K562 (cell line): ENCODE measurements at regions not wholly inside any gene's neighbourhood (a gene's known extent, or its start where the extent isn't known, plus 50 kb on each side); places are given as distances from the start of the nearest gene placed in this dataset.
"Not testable (repeated sequence)": the region's sequence is repeated elsewhere in the genome, so short reads cannot be mapped to it uniquely, and the experiment has no call there.

Experiments used
- CBX2 ChIP-seq: fragments of 200-600 bp; sonication (generic); IDR thresholded peaks from one replicate; pipeline ENCODE4 v1.6.1; 2012; ENCODE audit warnings: mild to moderate bottlenecking, low read length, inconsistent platforms; ENCODE audit not compliant: insufficient read depth, poor library complexity, severe bottlenecking
- CREM ChIP-seq: IDR thresholded peaks from 2 replicates; pipeline ENCODE4 v1.6.1; 2014; ENCODE audit warnings: antibody characterized with exemption, low read depth
- LCOR ChIP-seq: sonication (generic); formaldehyde crosslinking; IDR thresholded peaks from 2 replicates; pipeline ENCODE4 v1.8.0; 2022; ENCODE audit warnings: mild to moderate bottlenecking, missing genetic modification reagents
- MED1 ChIP-seq: sonication (generic); formaldehyde crosslinking; IDR thresholded peaks from 2 replicates; pipeline ENCODE4 v1.8.1; 2023; ENCODE audit warnings: missing genetic modification reagents, borderline replicate concordance
- NR2C2 ChIP-seq, 2 experiments: fragments of 200-800 bp in 1 of 2; sonication (Bioruptor generic) in 1 of 2; sonication (generic) in 1 of 2; formaldehyde crosslinking in 1 of 2; IDR thresholded peaks; 2 replicates each; pipeline versions ENCODE4 v1.6.1 to v1.8.0; 2016 to 2022; ENCODE audit warnings: mild to moderate bottlenecking in 1 of 2, missing compliant biosample characterization in 1 of 2, missing genetic modification characterization in 1 of 2, missing genetic modification reagents in 1 of 2
- PHF21A ChIP-seq: fragments of 450-650 bp; IDR thresholded peaks from 2 replicates; pipeline ENCODE4 v1.6.1; 2017; ENCODE audit warnings: low read depth, borderline replicate concordance
- TF ChIP-seq, protein P1 (sequence below): sonication (generic); formaldehyde crosslinking; IDR thresholded peaks from 2 replicates; pipeline ENCODE4 v1.5.0; 2020; ENCODE audit warnings: missing genetic modification reagents

DNA sequence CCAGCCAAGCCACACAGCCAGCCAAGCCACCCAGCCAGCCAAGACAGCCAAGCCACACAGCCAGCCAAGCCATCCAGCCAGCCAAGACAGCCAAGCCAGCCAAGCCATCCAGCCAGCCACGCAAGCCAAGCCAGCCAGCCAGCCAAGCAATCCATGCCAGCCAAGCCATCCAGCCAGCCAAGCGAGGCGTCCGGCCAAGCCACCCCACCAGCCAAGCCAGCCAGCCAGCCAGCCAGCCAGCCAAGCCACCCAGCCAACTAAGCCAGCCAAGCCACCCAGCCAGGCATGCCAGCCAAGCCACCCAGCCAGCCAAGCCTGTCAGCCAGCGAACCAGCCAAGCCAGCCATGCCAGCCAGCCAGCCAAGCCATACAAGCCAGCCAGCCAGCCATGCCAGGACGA lies 1601.8 kb downstream of the RPIA start:
- TF ChIP-seq, protein P1, sequence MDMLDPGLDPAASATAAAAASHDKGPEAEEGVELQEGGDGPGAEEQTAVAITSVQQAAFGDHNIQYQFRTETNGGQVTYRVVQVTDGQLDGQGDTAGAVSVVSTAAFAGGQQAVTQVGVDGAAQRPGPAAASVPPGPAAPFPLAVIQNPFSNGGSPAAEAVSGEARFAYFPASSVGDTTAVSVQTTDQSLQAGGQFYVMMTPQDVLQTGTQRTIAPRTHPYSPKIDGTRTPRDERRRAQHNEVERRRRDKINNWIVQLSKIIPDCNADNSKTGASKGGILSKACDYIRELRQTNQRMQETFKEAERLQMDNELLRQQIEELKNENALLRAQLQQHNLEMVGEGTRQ (CRISPR knock-in tag): not testable (repeated sequence)
- not testable (repeated sequence) for TF ChIP-seq NR2C2 (CRISPR knock-in tag; IDR thresholded peaks at IDR 0.05); NR2C2 (tag; IDR thresholded peaks at IDR 0.05); MED1; LCOR; PHF21A; CBX2; CREM
